LNCAP (cell line): ENCODE measurements at regions not wholly inside any gene's neighbourhood (a gene's known extent, or its start where the extent isn't known, plus 50 kb on each side); places are given as distances from the start of the nearest gene placed in this dataset.

Experiments used
- TF ChIP-seq, protein P1 (sequence below): fragments of 450-650 bp; IDR thresholded peaks from 2 replicates; pipeline ENCODE4 v1.5.1; 2017; ENCODE audit warnings: mild to moderate bottlenecking

- TF ChIP-seq, protein P1, sequence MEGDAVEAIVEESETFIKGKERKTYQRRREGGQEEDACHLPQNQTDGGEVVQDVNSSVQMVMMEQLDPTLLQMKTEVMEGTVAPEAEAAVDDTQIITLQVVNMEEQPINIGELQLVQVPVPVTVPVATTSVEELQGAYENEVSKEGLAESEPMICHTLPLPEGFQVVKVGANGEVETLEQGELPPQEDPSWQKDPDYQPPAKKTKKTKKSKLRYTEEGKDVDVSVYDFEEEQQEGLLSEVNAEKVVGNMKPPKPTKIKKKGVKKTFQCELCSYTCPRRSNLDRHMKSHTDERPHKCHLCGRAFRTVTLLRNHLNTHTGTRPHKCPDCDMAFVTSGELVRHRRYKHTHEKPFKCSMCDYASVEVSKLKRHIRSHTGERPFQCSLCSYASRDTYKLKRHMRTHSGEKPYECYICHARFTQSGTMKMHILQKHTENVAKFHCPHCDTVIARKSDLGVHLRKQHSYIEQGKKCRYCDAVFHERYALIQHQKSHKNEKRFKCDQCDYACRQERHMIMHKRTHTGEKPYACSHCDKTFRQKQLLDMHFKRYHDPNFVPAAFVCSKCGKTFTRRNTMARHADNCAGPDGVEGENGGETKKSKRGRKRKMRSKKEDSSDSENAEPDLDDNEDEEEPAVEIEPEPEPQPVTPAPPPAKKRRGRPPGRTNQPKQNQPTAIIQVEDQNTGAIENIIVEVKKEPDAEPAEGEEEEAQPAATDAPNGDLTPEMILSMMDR: no peak
Observed at GRCh38 chr2:194104687-194105086, 1552.3 kb upstream of the SLC39A10 start.

GRCh38 chr2:194103941-194104659, 1552.9 kb upstream of the SLC39A10 start:
- TF ChIP-seq, protein P1: no peak

DNA sequence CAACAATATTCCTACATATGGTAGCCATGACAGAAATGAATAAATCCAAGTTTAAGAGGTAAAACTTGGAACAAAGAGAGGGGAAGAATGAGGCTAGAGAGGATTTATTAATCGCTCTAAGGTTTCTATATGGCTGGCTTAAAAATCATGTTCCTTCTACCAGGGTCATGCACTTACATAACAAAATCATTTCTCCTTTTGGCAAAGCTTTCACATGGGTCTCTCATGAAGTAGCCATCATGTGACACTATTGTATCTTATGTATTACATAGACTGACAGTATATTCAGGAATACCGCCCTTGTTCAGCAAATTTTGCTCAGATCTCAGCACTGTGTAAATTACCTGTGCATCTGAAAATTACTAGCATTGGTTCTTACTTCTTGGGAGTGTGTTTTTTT, 1554.5 kb upstream of the SLC39A10 start:
- TF ChIP-seq, protein P1: no peak

DNA sequence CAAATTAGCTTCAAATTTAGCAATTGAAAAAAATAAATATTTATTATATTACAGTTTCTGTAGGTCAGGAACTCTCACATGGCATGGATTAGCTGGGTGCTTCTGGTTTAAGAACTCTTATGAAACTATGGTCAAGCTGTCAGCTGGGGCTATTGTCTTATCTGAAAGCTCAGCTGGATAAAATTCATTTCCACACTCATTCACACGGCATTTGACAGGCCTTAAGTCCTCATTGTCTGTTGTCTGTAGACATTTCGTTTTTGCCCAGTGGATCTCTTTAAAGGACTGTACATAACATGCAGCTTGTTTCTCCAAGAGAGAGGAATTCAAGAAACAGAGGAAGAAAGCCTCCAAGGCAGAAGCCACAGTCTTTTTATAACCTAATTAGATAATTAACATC, 1556.8 kb upstream of the SLC39A10 start:
- TF ChIP-seq, protein P1: no peak

- TF ChIP-seq, protein P1: no peak
Observed at GRCh38 chr2:194096402-194096801, 1560.6 kb upstream of the SLC39A10 start.

- TF ChIP-seq, protein P1: no peak
Observed at GRCh38 chr2:194095359-194095758, 1561.7 kb upstream of the SLC39A10 start.

DNA sequence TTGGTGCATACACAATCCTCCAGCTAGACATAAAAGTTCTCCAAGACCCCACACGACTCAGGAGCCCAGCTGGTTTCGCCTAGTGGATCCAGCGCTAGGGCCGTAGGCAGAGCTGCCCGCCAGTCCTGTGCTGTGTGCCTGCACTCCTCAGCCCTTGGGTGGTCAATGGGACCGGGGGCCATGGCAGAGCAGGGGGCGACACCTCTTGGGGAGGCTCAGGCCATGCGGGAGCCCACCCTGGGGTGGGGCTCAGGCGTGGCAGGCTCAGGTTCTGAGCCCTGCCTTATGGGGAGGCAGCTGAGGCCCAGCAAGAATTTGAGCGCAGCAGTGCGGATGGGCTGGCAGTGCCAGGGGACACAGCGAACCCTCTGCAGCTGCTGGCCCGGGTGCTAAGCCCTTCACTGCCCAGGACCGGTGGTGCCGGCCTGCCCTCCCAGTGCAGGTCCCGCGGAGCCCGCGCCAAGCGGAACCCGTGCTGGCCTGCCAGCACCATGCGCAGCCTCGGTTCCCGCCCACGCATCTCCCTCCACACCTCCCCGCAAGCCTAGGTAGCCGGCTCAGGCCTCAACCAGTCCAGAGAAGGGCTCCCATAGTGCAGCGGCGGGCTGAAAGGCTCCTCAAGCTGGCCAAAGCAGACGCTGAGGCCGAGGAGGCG, 1566.6 kb upstream of the SLC39A10 start:
- TF ChIP-seq, protein P1: no peak
